GM20000 (cell line): ENCODE measurements at regions not wholly inside any gene's neighbourhood (a gene's known extent, or its start where the extent isn't known, plus 50 kb on each side); places are given as distances from the start of the nearest gene placed in this dataset.
"Not testable (repeated sequence)": the region's sequence is repeated elsewhere in the genome, so short reads cannot be mapped to it uniquely, and the experiment has no call there.

ENCODE experiments used
- DNase-seq: peaks from one replicate; pipeline ENCODE4 v3.0.0; 2012; ENCODE audit warnings: low spot score
- TF ChIP-seq, protein P1 (sequence below): IDR thresholded peaks from 2 replicates; pipeline ENCODE4 v1.5.1; 2012; ENCODE audit warnings: mild to moderate bottlenecking, control low read depth; ENCODE audit errors: extremely low read depth, missing control alignments

DNA sequence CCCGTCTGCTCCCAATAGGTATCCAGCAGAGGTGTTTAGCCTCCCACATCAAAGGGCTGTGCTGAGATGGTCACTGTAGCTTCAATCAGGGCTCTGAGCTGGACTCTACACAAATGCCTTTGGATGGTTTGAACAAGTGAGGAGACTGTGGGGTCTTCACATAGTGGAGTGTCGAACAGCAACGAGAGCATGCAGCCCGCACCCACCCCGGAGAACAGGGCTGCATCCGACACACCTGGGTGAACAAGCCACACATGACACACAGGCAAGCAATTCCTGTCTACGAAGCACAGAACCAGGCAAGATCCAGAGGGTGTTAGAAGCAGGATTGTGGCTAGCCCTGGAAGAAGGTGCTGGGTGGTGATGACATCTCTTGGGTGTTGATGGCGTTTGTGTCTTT is 58.0 kb upstream of the FGF3 start:
- DNase-seq: no peak
- TF ChIP-seq, protein P1, sequence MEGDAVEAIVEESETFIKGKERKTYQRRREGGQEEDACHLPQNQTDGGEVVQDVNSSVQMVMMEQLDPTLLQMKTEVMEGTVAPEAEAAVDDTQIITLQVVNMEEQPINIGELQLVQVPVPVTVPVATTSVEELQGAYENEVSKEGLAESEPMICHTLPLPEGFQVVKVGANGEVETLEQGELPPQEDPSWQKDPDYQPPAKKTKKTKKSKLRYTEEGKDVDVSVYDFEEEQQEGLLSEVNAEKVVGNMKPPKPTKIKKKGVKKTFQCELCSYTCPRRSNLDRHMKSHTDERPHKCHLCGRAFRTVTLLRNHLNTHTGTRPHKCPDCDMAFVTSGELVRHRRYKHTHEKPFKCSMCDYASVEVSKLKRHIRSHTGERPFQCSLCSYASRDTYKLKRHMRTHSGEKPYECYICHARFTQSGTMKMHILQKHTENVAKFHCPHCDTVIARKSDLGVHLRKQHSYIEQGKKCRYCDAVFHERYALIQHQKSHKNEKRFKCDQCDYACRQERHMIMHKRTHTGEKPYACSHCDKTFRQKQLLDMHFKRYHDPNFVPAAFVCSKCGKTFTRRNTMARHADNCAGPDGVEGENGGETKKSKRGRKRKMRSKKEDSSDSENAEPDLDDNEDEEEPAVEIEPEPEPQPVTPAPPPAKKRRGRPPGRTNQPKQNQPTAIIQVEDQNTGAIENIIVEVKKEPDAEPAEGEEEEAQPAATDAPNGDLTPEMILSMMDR: no peak

DNA sequence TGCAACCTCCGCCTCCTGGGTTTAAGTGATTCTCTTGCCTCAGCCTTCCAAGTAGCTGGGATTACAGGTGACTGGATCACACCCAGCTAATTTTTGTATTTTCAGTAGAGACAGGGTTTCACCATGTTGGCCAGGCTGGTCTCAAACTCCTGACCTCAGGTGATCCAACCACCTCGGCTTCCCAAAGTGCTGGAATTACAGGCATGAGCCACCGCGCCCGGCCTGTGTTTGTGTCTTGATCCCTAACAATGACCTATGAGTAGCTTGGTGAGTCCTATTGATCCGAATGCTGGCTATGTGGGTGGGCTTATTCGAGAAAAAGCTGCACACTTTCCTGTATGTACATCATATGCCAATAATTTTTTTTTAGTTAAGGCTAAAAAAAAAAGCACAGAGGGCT is 58.5 kb upstream of the FGF3 start:
- not testable (repeated sequence) for DNase-seq

DNA sequence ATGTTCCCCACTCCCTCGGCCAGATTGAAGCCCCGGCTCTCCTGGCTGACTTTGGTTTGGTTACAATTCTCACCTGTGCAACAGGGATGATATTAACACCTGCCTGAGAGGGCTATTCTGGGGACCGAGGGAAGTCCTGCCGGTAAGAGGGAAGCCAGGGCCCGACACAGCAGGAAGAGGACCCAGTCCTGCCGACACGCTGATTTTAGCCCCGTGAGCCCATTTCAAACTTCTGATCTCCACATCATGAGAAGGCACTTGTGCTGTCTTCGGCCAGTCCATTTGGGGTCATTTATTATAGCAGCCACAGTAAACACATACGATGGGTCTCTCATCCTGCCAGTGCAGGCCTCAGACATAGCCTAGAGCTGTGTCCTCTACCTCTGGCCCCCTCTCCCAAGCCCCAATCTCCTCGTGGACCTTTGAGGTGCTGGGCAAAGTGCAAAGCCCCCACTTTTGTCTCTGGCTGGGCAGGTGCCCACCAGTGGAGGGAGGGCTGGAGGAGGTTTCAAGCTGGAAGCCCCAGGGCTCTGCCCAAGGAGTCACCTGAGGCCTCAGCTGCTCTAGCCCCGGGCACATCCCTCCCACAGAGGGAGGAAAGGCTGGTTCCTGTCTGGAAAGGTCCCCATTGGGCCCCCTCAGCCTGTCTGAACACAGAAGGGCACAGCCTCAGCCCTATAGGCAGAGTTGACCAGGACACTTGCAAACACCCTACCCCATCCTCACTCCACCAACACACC is 59.1 kb upstream of the FGF3 start:
- TF ChIP-seq, protein P1: no peak
- no peak for DNase-seq

DNA sequence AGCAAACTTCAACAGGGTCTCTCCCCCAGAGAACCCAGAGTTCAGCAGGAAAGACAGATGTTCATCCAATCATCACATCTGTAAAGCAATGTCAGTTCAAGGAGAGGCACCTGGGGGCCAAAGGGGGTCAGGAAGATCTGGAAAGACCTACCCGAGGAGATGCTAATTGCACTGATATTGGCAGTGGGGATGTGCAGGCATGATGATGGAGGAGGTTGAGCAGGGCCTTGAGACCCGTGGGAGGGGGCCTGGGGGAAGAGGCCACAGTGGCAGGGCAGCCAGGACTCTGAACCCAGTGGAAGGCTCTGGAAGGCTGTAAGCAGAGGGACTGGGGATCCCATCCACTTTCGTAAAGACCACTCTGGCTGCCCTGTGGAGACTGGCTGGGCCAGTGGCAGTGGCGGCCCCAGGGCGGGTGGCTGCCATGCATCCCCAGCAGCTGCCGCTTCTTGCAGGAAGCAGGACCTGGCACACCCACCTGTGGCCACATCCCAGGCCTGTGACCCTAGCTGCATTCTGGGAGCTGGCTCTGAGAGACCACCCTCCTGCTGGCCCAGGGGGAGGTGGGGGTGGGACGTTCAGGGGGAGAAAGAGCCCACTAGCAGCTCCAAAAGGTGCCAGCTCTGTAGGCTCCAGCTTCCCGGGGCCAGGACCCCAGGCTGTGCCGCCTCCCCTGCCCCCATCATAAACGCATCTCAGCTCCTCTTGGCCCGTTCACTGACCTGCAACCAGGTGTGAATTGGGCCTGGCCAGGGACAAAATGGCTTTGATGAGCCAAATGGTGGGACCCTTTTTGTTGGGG is 59.9 kb upstream of the FGF3 start:
- TF ChIP-seq, protein P1: no peak

DNA sequence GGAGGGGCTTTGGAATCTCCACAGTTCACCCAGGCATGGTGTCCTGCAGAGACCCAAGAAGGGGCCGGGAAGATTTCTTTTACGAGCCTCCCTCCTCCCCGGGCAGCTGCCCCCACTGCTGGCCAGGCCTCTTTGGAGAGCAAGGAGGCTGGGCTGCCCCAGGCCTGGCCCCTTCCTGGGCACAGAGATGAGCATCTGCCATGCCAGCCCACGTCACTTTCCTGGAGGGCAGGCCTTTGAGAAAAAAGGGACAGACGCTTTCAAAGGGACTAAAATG is 60.5 kb upstream of the FGF3 start:
- TF ChIP-seq, protein P1: no peak
- DNase-seq: no peak

More for the DNA sequence above, 59.9 kb upstream of the FGF3 start:
- DNase-seq: no peak

DNA sequence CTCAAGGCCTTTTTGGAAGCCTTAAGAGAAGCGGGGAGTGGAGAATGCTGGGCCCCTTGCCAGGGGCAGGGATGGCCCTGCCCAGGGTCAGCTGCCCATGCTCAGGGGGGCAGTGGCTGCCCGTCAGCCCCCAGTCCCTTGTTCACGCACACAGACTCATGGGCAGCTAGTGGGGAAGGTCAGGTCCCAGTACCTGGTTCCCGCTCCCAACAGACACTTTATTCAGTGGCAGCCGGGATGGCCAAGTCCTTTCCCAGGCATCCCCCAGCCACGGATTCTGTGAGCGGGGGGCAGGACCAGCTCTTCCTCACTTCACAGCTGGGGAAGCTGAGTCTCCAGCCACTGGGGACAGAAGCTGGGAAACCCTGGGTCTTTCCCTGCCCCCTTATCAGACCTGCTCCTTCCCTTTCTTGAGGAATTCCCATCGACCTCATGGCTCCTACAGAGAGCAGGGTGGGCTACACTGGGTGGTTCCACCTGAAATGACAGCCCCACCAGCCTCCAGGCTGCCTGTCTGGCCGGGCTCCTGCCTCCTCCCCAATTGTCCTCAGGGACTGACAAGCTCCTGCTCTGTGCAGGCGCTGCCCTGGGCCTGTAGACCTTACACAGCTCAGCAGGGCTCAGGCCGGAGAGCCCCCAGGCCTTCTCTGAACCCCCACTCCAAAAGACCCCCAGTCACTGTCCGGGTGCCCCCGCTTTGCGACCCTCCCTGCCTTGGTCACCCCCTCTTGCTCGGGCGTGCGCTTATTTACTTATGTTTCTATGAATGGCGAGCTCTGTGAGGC is 61.0 kb upstream of the FGF3 start:
- no peak for DNase-seq
- TF ChIP-seq, protein P1: no peak

DNA sequence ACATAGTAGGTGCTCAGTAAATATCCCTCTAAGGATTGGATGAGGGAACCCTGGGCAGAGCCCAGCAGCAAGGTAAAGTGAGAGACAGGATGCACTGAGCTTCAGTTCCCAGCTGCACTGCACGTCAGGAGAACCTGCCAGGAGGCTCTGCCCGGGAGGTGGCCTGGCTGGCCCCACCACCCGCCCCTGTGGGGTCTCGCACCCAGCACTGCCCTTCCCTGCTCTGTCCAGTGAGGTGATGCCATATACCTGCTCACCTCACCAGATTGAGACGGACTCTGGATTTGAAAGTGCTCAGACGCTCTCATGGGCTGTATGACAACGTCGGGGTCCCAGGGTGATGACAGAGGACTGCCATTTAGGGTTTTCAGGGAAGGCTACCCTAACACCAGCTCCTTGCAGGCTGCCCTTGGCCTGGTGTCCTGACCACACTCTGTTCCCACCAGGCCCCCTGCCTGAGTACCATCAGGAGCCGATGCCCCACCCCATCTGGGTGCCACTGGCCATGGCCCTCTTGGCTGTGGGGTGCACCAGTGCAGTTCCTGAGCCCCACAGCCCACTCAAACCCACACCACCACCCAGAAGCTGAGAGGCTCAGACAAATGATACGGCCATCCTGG is 61.7 kb upstream of the FGF3 start:
- TF ChIP-seq, protein P1: no peak
- no peak for DNase-seq
